Common myeloid progenitor, CD34-positive (primary cell): ENCODE measurements at regions not wholly inside any gene's neighbourhood (a gene's known extent, or its start where the extent isn't known, plus 50 kb on each side); places are given as distances from the start of the nearest gene placed in this dataset.

Source experiments
- CTCF ChIA-PET: fragments of 350-600 bp; sonication (Branson Sonifier 250); formaldehyde crosslinking; loops from one replicate; lab custom pipeline; 2021; ENCODE audit warnings: antibody characterized with exemption; lab: Charles Lee
- POLR2A ChIA-PET: fragments of 350-600 bp; sonication (Branson Sonifier 250); formaldehyde crosslinking; loops from one replicate; lab custom pipeline; 2021; ENCODE audit warnings: antibody characterized with exemption; lab: Charles Lee
- DNase-seq, 3 donors: peaks; one replicate each; pipeline versions ENCODE4 v3.0.0 to v3.0.0-alpha.2; 2013
- H3K27ac ChIP-seq, 2 experiments: 1 replicate in 1 of 2; 2 replicates in 1 of 2; pipeline ENCODE4 v1.7.0; 2013; ENCODE audit warnings: inconsistent platforms in 2 of 2, low read length in 2 of 2, mild to moderate bottlenecking in 2 of 2, low read depth in 1 of 2, moderate library complexity in 1 of 2; ENCODE audit not compliant: severe bottlenecking in 2 of 2, insufficient read depth in 1 of 2, poor library complexity in 1 of 2
- H3K27me3 ChIP-seq, 5 experiments: replicated peaks in 2 of 5; 1 replicate in 3 of 5; 2 replicates in 2 of 5; pipeline versions ENCODE4 v1.6.1 to v1.7.0; 2013; ENCODE audit warnings: low read length in 4 of 5, mild to moderate bottlenecking in 2 of 5, moderate library complexity in 2 of 5, inconsistent platforms in 1 of 5; ENCODE audit not compliant: insufficient read depth in 5 of 5, control insufficient read depth in 4 of 5
- H3K36me3 ChIP-seq, 4 experiments: 1 replicate in 2 of 4; 2 replicates in 2 of 4; pipeline versions ENCODE4 v1.6.1 to v1.7.0; 2013; ENCODE audit warnings: low read length in 3 of 4, control low read depth in 1 of 4, mild to moderate bottlenecking in 1 of 4; ENCODE audit not compliant: control insufficient read depth in 4 of 4, insufficient read depth in 4 of 4
- H3K4me1 ChIP-seq, 4 experiments: 1 replicate in 3 of 4; 2 replicates in 1 of 4; pipeline versions ENCODE4 v1.6.1 to v1.7.1; 2013; ENCODE audit warnings: low read length in 3 of 4, mild to moderate bottlenecking in 3 of 4, control low read depth in 1 of 4, inconsistent platforms in 1 of 4, moderate library complexity in 1 of 4; ENCODE audit not compliant: control insufficient read depth in 4 of 4, insufficient read depth in 4 of 4; ENCODE audit errors: control extremely low read depth in 1 of 4
- H3K4me3 ChIP-seq, 7 experiments: 1 replicate in 4 of 7; 2 replicates in 3 of 7; pipeline versions ENCODE4 v1.5.1 to v1.7.0; 2013; ENCODE audit warnings: mild to moderate bottlenecking in 7 of 7, low read length in 6 of 7, moderate library complexity in 6 of 7, inconsistent platforms in 2 of 7, low read depth in 2 of 7, control low read depth in 1 of 7; ENCODE audit not compliant: insufficient read depth in 4 of 7, control insufficient read depth in 1 of 7; ENCODE audit errors: extremely low read depth in 1 of 7
- H3K9me3 ChIP-seq, 5 experiments: 1 replicate in 4 of 5; 2 replicates in 1 of 5; pipeline versions ENCODE4 v1.6.1 to v1.7.1; 2013; ENCODE audit warnings: low read length in 4 of 5, mild to moderate bottlenecking in 2 of 5, inconsistent platforms in 1 of 5, low read depth in 1 of 5, moderate library complexity in 1 of 5; ENCODE audit not compliant: control insufficient read depth in 4 of 5, insufficient read depth in 2 of 5; ENCODE audit errors: control extremely low read depth in 1 of 5
- WGBS: methylation state at CpG from one replicate; pipeline ENCODE4 v1.1.5; 2013; ENCODE audit not compliant: insufficient coverage; 5-methylcytosine and 5-hydroxymethylcytosine counted together

DNA sequence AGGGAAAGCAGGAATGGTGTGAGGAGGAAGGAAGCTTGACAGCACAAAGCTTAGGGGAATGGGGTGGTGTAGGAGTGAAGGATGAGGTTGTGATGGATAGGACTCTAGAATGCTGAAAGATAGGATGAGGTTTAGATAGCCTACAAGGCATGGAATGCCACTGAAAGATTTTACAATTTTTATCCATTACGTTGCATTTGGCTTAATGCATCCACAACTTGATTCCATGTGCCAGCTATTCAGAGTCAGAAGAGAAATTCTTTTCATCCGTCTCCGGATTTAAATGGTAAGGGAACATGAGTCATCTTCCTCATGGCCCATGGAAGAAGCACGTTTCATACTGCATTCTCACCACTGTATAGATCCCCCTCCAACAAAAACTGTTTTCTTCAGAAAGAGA, 212.4 kb upstream of the BMPER start:
- no peaks in the 10 kb centered on the region for H3K4me1 ChIP-seq
- H3K27ac ChIP-seq, result no peak overlapping the region
- H3K27me3 ChIP-seq, result no peaks in the 10 kb centered on the region
- WGBS, result 100% methylated on average over 1 of the region's 4 CpGs
- POLR2A ChIA-PET, result interaction anchor here (0.6 kb wide), 1 partner anchor 491 kb away, joined by 3 read pairs; no protein-coding TSS in a partner anchor
- H3K9me3 ChIP-seq, result peaks cover 0 to 3% (median 0%) of the 10 kb centered on the region in 5 experiments
- CTCF ChIA-PET, result no interaction called here
- no peaks in the 10 kb centered on the region for H3K36me3 ChIP-seq
- DNase-seq, result no peak
- no peak overlapping the region for H3K4me3 ChIP-seq

DNA sequence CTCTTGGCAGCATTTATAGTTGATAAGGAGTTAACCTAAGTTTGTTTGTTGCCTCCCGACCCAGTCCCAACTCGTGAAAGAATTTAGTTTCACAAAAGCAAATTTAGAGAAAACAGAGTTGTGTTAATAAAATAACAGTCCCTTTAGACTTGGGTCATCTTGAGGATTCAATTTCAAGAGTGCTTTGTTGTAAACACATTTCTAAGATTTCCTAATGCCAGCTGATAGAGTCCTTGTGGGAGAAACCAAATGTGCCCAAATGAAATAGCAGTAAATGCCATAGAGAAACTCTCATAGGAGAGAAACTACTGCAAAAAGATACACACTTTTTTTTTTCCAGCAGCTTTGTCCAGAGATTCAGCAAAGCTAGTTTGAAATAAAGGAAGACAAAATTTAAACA, 211.3 kb upstream of the BMPER start:
- no peaks in the 10 kb centered on the region for H3K4me1 ChIP-seq
- H3K9me3 ChIP-seq, result peaks cover 0 to 1% (median 0%) of the 10 kb centered on the region in 5 experiments
- no CpG with 5 or more reads among the region's 2 CpGs for WGBS
- H3K27ac ChIP-seq, result no peak overlapping the region
- H3K27me3 ChIP-seq, result no peaks in the 10 kb centered on the region
- H3K4me3 ChIP-seq, result no peak overlapping the region
- no peaks in the 10 kb centered on the region for H3K36me3 ChIP-seq
- DNase-seq, result no peak
- POLR2A ChIA-PET, result no interaction called here
- CTCF ChIA-PET, result no interaction called here

- DNase-seq, result no peak
- Histone ChIP-seq H3K9me3 (peaks cover 2 to 11% (median 4%) of the 10 kb centered on the region in 5 experiments), H3K4me1 (no peaks in the 10 kb centered on the region), H3K27ac (no peak overlapping the region), H3K36me3 (no peaks in the 10 kb centered on the region), H3K4me3 (no peak overlapping the region), H3K27me3 (no peaks in the 10 kb centered on the region)
- ChIA-PET CTCF (no interaction called here), POLR2A (no interaction called here)
- WGBS, result no CpG with 5 or more reads among the region's 3 CpGs
Observed at GRCh38 chr7:33697616-33698015, 207.7 kb upstream of the BMPER start.

- Histone ChIP-seq H3K9me3 (peaks cover 2 to 11% (median 4%) of the 10 kb centered on the region in 5 experiments), H3K27ac (no peak overlapping the region), H3K27me3 (no peaks in the 10 kb centered on the region), H3K4me3 (no peak overlapping the region), H3K4me1 (no peaks in the 10 kb centered on the region), H3K36me3 (no peaks in the 10 kb centered on the region)
- ChIA-PET POLR2A (no interaction called here), CTCF (no interaction called here)
- DNase-seq, result no peak
- WGBS, result 96% methylated on average over 7 of the region's 7 CpGs
Observed at GRCh38 chr7:33698041-33698440, 207.3 kb upstream of the BMPER start.

DNA sequence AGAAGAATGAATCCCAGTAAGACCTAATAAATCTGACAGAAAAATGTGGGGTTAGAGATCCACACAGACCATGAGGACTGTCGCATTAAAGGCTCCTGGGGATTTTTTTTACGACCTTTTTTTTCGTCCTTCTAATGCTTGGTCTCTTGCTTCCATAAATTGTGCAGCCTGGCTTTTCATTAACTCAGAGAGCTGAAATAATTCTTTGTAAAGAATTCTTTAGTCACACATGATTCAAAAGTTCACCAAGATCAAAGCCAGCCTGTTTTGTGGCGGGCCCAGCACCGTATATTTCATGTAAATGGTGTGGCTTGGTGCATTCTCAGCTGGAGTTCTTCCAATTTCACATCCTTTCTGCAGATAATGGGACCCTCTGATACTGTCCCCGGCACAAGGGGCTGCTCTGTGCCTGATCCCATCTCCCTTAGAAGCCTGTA, 206.6 kb upstream of the BMPER start:
- Histone ChIP-seq H3K4me1 (no peaks in the 10 kb centered on the region), H3K9me3 (peaks cover 2 to 11% (median 4%) of the 10 kb centered on the region in 5 experiments), H3K27me3 (no peaks in the 10 kb centered on the region), H3K4me3 (no peak overlapping the region), H3K27ac (no peak overlapping the region), H3K36me3 (no peaks in the 10 kb centered on the region)
- 90% methylated on average over 2 of the region's 6 CpGs for WGBS
- no peak for DNase-seq
- ChIA-PET POLR2A (no interaction called here), CTCF (no interaction called here)

- no peak for DNase-seq
- Histone ChIP-seq H3K9me3 (peaks cover 2 to 11% (median 4%) of the 10 kb centered on the region in 5 experiments), H3K27me3 (no peaks in the 10 kb centered on the region), H3K27ac (no peak overlapping the region), H3K4me1 (no peaks in the 10 kb centered on the region), H3K36me3 (no peaks in the 10 kb centered on the region), H3K4me3 (no peak overlapping the region)
- 78% methylated on average over 9 of the region's 11 CpGs for WGBS
- ChIA-PET CTCF (interaction anchor here (0.6 to 1.0 kb wide), 2 partner anchors 10 to 13 kb away, joined by 3 read pairs; no protein-coding TSS in a partner anchor), POLR2A (no interaction called here)
Observed at GRCh38 chr7:33700001-33700899, 205.1 kb upstream of the BMPER start.

DNA sequence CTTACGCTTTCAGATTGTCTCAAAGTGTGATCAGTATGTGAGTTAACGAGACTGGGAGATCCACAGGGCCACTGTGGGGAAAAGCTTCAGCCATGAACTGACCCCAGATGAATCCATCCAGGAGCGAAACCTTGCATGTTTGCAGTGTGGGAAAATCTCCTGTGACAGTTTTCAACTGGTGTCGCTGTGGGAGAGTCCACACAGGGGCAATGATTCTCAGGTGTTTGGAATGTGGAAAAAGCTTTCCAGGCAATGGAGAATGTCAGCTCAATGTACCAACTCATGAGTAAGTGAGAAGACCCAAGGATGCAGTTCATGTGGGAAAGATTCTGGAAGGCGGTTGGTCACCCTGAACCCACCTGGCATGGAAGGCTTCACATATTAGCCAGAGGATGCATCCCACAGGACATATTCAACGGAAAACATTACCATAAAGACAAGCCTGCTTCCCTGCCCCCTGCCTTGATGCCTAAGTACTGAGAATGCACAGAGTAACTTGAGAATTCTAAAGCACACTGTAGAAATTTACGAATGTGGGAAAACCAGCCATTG, 204.1 kb upstream of the BMPER start:
- H3K9me3 ChIP-seq, result peaks cover 2 to 11% (median 4%) of the 10 kb centered on the region in 5 experiments
- 93% methylated on average over 6 of the region's 7 CpGs for WGBS
- ChIA-PET CTCF (interaction anchor here (0.6 kb wide), 1 partner anchor 9 kb away, joined by 3 read pairs; no protein-coding TSS in a partner anchor), POLR2A (no interaction called here)
- no peak overlapping the region for H3K27ac ChIP-seq
- H3K36me3 ChIP-seq, result no peaks in the 10 kb centered on the region
- H3K4me1 ChIP-seq, result no peaks in the 10 kb centered on the region
- no peak overlapping the region for H3K4me3 ChIP-seq
- no peak for DNase-seq
- H3K27me3 ChIP-seq, result no peaks in the 10 kb centered on the region
